ENCODE measurements at regions not wholly inside any gene's neighbourhood (a gene's known extent, or its start where the extent isn't known, plus 50 kb on each side); places are given as distances from the start of the nearest gene placed in this dataset.

- no peak for DNase-seq
Measured at GRCh38 chr6:48817333-48818051, 645.6 kb downstream of the MMUT start.

GRCh38 chr6:48814957-48815356, 648.1 kb downstream of the MMUT start:
- DNase-seq, result no peak

GRCh38 chr6:48813836-48814235, 649.2 kb downstream of the MMUT start:
- no peak for DNase-seq

GRCh38 chr6:48809700-48810099, 653.4 kb downstream of the MMUT start:
- no peak for DNase-seq

GRCh38 chr6:48809245-48809644, 653.8 kb downstream of the MMUT start:
- no peak for DNase-seq

GRCh38 chr6:48798296-48798695, 664.8 kb downstream of the MMUT start:
- DNase-seq, result no peak

- DNase-seq, result no peak
Measured at GRCh38 chr6:48782225-48782624, 671.2 kb upstream of the PTCHD4 start.

GRCh38 chr6:48777411-48777810, 666.4 kb upstream of the PTCHD4 start:
- no peak for DNase-seq

GRCh38 chr6:48775157-48775556, 664.2 kb upstream of the PTCHD4 start:
- DNase-seq, result no peak

- DNase-seq, result no peak
Measured at GRCh38 chr6:48774276-48774675, 663.3 kb upstream of the PTCHD4 start.

- no peak for DNase-seq
Measured at GRCh38 chr6:48766349-48766748, 655.4 kb upstream of the PTCHD4 start.

- DNase-seq, result no peak
Measured at GRCh38 chr6:48765352-48765961, 654.5 kb upstream of the PTCHD4 start.

- no peak for DNase-seq
Measured at GRCh38 chr6:48764286-48765044, 653.5 kb upstream of the PTCHD4 start.

- DNase-seq, result no peak
Measured at GRCh38 chr6:48757661-48758060, 646.7 kb upstream of the PTCHD4 start.

- DNase-seq, result no peak
Measured at GRCh38 chr6:48755315-48755714, 644.3 kb upstream of the PTCHD4 start.

- no peak for DNase-seq
Measured at GRCh38 chr6:48754641-48755040, 643.6 kb upstream of the PTCHD4 start.

GRCh38 chr6:48750861-48751260, 639.9 kb upstream of the PTCHD4 start:
- DNase-seq, result no peak

GRCh38 chr6:48747471-48747870, 636.5 kb upstream of the PTCHD4 start:
- no peak for DNase-seq

GRCh38 chr6:48747040-48747439, 636.0 kb upstream of the PTCHD4 start:
- DNase-seq, result no peak

- DNase-seq, result no peak
Measured at GRCh38 chr6:48744948-48745347, 634.0 kb upstream of the PTCHD4 start.

- DNase-seq, result no peak
Measured at GRCh38 chr6:48743738-48744137, 632.7 kb upstream of the PTCHD4 start.

GRCh38 chr6:48736501-48737206, 625.7 kb upstream of the PTCHD4 start:
- no peak for DNase-seq

- no peak for DNase-seq
Measured at GRCh38 chr6:48735846-48736245, 624.8 kb upstream of the PTCHD4 start.

Data from occipital lobe (tissue), 1 donor.